ENCODE measurements at regions not wholly inside any gene's neighbourhood (a gene's known extent, or its start where the extent isn't known, plus 50 kb on each side); places are given as distances from the start of the nearest gene placed in this dataset.

DNA sequence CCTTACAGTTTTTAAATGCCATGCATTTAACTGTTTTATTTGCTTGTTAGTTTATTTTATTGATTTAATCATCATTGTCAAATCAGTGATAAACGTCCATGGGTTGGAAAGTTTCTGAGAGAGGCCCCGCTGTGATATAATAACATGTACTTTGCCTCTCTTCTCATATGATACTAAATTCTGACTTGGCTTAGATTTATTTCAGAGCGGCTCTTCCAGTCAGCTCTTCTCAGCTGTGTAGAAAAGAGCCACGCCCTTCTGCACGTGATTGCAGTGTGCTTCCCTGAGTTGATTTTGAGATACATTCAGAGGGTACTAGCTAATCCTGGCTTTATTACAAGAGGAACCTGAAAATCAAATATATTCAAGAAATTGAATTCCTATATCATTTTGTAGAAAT, 218.6 kb downstream of the KCNE4 start:
- POLR2A ChIA-PET = no interaction called here
- no TSS peak for BruUV-seq (replicated peaks)
- Histone ChIP-seq H3K27me3 (ENCODE audit: control insufficient read depth in 1 of 2, insufficient read depth in 2 of 2, low read length in 2 of 2) (no peaks in the 10 kb centered on the region), H3K9ac (ENCODE audit: insufficient read depth, low read depth, low read length) (no peak overlapping the region), H3K4me3 (replicated peaks in 1 of 3; ENCODE audit: insufficient read depth in 1 of 3, low read depth in 2 of 3, low read length in 3 of 3) (no peak overlapping the region), H3K36me3 (replicated peaks in 1 of 2; ENCODE audit: control insufficient read depth in 1 of 2, insufficient read depth in 2 of 2, low read length in 2 of 2) (no peaks in the 10 kb centered on the region), H3K27ac (ENCODE audit: extremely low read length, insufficient read depth, low read length) (no peak overlapping the region), H3K4me2 (ENCODE audit: low read depth, low read length) (no peak overlapping the region), H4K20me1 (ENCODE audit: insufficient read depth, low read length) (no peaks in the 10 kb centered on the region), H3K9me3 (ENCODE audit: low read length) (no peaks in the 10 kb centered on the region), H3K4me1 (ENCODE audit: insufficient read depth, low read length) (no peaks in the 10 kb centered on the region), H2AFZ (ENCODE audit: low read length) (no peak overlapping the region), H3K79me2 (ENCODE audit: insufficient read depth, low read length) (no peaks in the 10 kb centered on the region)
- ATAC-seq (no peak), DNase-seq (ENCODE audit: low spot score) (no peak), FAIRE-seq (no peak)
- WGBS (ENCODE audit: low lambda C conversion rate) = 0% methylated on average over 5 of the region's 5 CpGs
- in situ Hi-C loops (cut with HindIII; ENCODE audit: extremely low pct_ligation_motif_present, low pct_unique_long_range_greater_than_20kb) = no loop called here
- CTCF ChIA-PET (ENCODE audit: low intra/inter-chr PET ratio, low total read pairs) = no interaction called here
- TF ChIP-seq AGO2 (optimal IDR thresholded peaks at IDR 0.05; ENCODE audit: low read depth, low read length) (no peak), ZNF549 (CRISPR knock-in tag; IDR thresholded peaks at IDR 0.05) (no peak), NFIC (IDR thresholded peaks at IDR 0.05; ENCODE audit: low read length) (no peak), NCOR1 (IDR thresholded peaks at IDR 0.05; ENCODE audit: borderline replicate concordance, low read length) (no peak), GABPB1 (CRISPR knock-in tag; IDR thresholded peaks at IDR 0.05) (no peak), SIN3A (IDR thresholded peaks at IDR 0.05; ENCODE audit: borderline replicate concordance, low read depth, low read length) (no peak), NR3C1 (CRISPR knock-in tag; IDR thresholded peaks at IDR 0.05) (no peak)
- TF ChIP-seq, protein P1, sequence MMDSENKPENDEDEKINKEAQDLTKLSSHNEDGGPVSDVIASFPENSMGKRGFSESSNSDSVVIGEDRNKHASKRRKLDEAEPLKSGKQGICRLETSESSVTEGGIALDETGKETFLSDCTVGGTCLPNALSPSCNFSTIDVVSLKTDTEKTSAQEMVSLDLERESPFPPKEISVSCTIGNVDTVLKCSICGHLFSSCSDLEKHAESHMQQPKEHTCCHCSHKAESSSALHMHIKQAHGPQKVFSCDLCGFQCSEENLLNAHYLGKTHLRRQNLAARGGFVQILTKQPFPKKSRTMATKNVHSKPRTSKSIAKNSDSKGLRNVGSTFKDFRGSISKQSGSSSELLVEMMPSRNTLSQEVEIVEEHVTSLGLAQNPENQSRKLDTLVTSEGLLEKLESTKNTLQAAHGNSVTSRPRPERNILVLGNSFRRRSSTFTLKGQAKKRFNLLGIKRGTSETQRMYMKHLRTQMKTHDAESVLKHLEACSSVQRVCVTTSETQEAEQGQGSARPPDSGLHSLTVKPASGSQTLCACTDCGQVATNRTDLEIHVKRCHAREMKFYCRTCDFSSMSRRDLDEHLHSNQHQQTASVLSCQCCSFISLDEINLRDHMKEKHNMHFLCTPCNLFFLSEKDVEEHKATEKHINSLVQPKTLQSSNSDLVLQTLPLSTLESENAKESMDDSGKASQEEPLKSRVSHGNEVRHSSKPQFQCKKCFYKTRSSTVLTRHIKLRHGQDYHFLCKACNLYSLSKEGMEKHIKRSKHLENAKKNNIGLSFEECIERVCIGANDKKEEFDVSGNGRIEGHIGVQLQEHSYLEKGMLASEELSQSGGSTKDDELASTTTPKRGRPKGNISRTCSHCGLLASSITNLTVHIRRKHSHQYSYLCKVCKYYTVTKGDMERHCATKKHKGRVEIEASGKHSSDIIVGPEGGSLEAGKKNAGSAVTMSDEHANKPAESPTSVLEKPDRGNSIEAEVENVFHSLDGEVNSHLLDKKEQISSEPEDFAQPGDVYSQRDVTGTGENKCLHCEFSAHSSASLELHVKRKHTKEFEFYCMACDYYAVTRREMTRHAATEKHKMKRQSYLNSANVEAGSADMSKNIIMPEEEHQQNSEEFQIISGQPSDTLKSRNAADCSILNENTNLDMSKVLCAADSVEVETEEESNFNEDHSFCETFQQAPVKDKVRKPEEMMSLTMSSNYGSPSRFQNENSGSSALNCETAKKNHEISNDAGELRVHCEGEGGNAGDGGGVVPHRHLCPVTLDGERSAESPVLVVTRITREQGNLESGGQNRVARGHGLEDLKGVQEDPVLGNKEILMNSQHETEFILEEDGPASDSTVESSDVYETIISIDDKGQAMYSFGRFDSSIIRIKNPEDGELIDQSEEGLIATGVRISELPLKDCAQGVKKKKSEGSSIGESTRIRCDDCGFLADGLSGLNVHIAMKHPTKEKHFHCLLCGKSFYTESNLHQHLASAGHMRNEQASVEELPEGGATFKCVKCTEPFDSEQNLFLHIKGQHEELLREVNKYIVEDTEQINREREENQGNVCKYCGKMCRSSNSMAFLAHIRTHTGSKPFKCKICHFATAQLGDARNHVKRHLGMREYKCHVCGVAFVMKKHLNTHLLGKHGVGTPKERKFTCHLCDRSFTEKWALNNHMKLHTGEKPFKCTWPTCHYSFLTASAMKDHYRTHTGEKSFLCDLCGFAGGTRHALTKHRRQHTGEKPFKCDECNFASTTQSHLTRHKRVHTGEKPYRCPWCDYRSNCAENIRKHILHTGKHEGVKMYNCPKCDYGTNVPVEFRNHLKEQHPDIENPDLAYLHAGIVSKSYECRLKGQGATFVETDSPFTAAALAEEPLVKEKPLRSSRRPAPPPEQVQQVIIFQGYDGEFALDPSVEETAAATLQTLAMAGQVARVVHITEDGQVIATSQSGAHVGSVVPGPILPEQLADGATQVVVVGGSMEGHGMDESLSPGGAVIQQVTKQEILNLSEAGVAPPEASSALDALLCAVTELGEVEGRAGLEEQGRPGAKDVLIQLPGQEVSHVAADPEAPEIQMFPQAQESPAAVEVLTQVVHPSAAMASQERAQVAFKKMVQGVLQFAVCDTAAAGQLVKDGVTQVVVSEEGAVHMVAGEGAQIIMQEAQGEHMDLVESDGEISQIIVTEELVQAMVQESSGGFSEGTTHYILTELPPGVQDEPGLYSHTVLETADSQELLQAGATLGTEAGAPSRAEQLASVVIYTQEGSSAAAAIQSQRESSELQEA (CRISPR knock-in tag; IDR thresholded peaks at IDR 0.05; ENCODE audit: not compliant biosample characterization) = no peak
- intact Hi-C loops (cut with micrococcal nuclease; ENCODE audit: unreplicated experiment) = no loop called here

All from HepG2 (cell line).